ENCODE measurements at regions not wholly inside any gene's neighbourhood (a gene's known extent, or its start where the extent isn't known, plus 50 kb on each side); places are given as distances from the start of the nearest gene placed in this dataset.

DNA sequence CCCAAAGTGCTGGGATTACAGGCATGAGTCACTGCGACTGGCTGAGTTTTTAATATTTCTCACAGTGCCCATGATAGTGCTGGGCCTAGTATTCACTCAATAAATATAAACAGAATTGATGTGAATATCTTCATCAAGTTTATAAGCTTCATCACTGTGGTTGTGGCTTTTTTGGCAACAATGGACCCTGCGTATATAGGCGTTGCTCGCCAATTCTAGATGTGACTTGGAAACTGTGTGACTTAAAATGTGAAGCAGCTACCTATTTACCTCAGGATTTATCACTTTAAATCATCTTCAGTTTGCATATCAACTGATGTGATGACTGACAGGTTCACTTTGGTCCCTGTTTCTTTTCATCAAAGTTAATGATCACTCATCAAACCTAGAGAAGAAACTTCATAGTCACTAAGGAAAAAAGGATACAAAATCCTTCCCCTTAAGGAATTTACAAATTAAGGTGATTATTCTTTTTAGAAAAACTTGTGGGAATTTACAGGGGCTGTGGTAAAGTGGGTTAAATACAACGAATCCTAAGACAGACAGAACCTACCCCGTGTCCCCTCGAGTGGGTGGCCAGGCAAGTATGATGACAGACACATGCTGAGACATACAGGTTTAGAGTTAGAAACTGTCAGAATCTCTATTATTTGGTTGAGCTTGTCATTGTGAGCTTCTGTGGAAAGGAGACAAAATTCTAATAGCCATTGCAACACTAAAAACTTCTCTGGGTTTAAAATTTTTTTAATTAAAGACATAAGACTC lies 101.3 kb downstream of the AKAP11 start:
- no peak overlapping the region for H3K27ac ChIP-seq
- 86 to 87% methylated on average over 7 of the region's 7 CpGs for WGBS, 2 donors
- H3K4me1 ChIP-seq: no peaks in the 10 kb centered on the region
- no peaks in the 10 kb centered on the region for H3K36me3 ChIP-seq
- DNase-seq: no peak
- no peaks in the 10 kb centered on the region for H3K27me3 ChIP-seq
- no peak overlapping the region for H3K4me3 ChIP-seq
- H3K9me3 ChIP-seq: no peaks in the 10 kb centered on the region
- intact Hi-C loops (cut with DNase I): no loop called here
- TF ChIP-seq POLR2A (IDR thresholded peaks at IDR 0.05) (no peak), POLR2AphosphoS5 (IDR thresholded peaks at IDR 0.05) (no peak), EP300 (IDR thresholded peaks at IDR 0.05) (no peak)
- TF ChIP-seq, protein P1, sequence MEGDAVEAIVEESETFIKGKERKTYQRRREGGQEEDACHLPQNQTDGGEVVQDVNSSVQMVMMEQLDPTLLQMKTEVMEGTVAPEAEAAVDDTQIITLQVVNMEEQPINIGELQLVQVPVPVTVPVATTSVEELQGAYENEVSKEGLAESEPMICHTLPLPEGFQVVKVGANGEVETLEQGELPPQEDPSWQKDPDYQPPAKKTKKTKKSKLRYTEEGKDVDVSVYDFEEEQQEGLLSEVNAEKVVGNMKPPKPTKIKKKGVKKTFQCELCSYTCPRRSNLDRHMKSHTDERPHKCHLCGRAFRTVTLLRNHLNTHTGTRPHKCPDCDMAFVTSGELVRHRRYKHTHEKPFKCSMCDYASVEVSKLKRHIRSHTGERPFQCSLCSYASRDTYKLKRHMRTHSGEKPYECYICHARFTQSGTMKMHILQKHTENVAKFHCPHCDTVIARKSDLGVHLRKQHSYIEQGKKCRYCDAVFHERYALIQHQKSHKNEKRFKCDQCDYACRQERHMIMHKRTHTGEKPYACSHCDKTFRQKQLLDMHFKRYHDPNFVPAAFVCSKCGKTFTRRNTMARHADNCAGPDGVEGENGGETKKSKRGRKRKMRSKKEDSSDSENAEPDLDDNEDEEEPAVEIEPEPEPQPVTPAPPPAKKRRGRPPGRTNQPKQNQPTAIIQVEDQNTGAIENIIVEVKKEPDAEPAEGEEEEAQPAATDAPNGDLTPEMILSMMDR (IDR thresholded peaks at IDR 0.05): no peak

DNA sequence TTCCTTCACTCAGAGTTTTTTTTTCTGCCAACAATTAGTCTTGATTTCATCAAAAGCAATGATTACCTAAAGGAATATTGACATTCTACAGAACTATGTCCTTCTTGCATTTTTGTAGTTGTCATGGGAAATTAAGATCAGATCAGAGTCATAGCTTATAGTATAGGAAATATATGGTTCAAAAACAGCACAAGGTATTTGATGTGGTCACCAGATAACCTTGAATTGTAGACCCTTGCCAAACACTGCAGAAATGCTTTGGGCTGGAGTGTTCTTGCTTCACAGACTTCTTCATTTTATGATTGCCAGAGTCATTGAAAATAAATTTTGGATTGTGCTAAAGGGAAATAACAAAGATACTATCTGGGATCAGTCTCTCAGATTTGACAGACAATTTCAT lies 103.7 kb downstream of the AKAP11 start:
- intact Hi-C loops (cut with DNase I): no loop called here
- Histone ChIP-seq H3K27me3 (no peaks in the 10 kb centered on the region), H3K4me1 (no peaks in the 10 kb centered on the region), H3K36me3 (no peaks in the 10 kb centered on the region), H3K4me3 (no peak overlapping the region), H3K27ac (no peak overlapping the region), H3K9me3 (no peaks in the 10 kb centered on the region)
- no peak for TF ChIP-seq POLR2A (IDR thresholded peaks at IDR 0.05)
- TF ChIP-seq EP300 (IDR thresholded peaks at IDR 0.05): no peak
- TF ChIP-seq POLR2AphosphoS5 (IDR thresholded peaks at IDR 0.05): no peak
- TF ChIP-seq, protein P1 (IDR thresholded peaks at IDR 0.05): no peak
- DNase-seq: no peak

DNA sequence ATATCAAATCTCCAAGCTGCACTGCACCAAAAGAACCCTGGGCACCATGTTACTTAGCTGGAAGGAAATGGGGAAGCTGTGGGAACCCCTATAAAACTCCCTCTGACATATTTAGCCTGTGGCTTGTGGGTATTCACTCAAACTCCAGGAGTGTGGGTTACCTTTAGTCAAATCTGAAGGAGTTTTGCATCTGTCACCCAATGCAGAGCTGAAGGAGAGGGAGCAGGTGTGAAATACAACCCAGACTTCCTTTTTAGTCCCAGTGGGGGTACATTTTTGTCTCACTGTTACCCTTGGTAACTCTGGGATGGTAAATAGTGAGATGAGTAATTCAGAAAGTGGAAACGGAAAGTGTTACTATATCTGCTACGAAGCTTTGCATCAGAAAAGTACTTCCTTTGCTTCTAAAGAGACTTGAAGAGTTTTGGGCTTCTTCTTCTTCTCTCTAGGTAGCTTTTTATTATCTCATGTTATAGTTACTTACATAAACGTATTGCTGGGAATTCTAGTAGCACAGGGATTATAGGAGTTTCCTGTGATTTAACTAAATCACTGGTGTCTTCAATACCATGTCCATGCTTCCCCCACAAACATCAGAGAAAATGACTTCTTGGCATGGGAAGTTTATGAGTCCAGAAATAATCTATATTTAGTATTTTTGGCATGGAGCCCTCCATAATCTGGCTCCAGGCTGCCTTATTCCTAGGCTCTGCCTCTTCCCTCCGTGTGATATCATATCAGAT lies 105.9 kb downstream of the AKAP11 start:
- no peaks in the 10 kb centered on the region for H3K36me3 ChIP-seq
- no peak overlapping the region for H3K27ac ChIP-seq
- no peak for DNase-seq
- WGBS, 2 donors: 34 to 49% methylated on average over 4 of the region's 4 CpGs
- no peak overlapping the region for H3K4me3 ChIP-seq
- intact Hi-C loops (cut with DNase I): no loop called here
- TF ChIP-seq EP300 (IDR thresholded peaks at IDR 0.05) (no peak), POLR2A (IDR thresholded peaks at IDR 0.05) (no peak), POLR2AphosphoS5 (IDR thresholded peaks at IDR 0.05) (no peak)
- TF ChIP-seq, protein P1 (IDR thresholded peaks at IDR 0.05): no peak
- no peaks in the 10 kb centered on the region for H3K4me1 ChIP-seq
- no peaks in the 10 kb centered on the region for H3K9me3 ChIP-seq
- H3K27me3 ChIP-seq: no peaks in the 10 kb centered on the region

DNA sequence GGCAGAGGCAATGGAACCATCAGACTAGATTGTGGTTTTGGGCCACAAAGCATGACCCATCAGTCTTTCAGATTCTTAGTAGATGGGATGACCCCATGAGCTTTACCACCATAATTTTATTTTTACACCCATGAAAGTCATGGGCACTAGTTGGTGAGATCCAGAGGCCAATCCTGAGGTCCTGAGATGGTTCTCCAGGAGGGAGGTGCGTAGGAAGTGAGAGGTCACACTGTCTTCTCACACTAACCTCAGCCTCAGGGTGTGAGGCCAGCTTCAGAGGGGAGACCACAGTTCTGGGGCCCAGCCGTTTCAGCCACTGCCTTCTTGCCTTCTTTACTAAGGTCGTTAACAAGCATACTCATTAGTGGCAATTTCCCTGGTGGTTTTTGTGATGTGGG lies 106.4 kb downstream of the AKAP11 start:
- H3K4me3 ChIP-seq: no peak overlapping the region
- TF ChIP-seq, protein P1 (IDR thresholded peaks at IDR 0.05): no peak
- TF ChIP-seq POLR2A (IDR thresholded peaks at IDR 0.05) (no peak), EP300 (IDR thresholded peaks at IDR 0.05) (no peak), POLR2AphosphoS5 (IDR thresholded peaks at IDR 0.05) (no peak)
- WGBS, 2 donors: 74 to 85% methylated on average over 3 of the region's 3 CpGs
- H3K4me1 ChIP-seq: no peaks in the 10 kb centered on the region
- no peaks in the 10 kb centered on the region for H3K27me3 ChIP-seq
- H3K36me3 ChIP-seq: no peaks in the 10 kb centered on the region
- no peak overlapping the region for H3K27ac ChIP-seq
- H3K9me3 ChIP-seq: no peaks in the 10 kb centered on the region
- intact Hi-C loops (cut with DNase I): no loop called here
- no peak for DNase-seq

Measured in sigmoid colon (tissue), 6 donors.